HTR-8/SVneo (cell line): ENCODE measurements at regions not wholly inside any gene's neighbourhood (a gene's known extent, or its start where the extent isn't known, plus 50 kb on each side); places are given as distances from the start of the nearest gene placed in this dataset.
A peak's percentile ranks its signal among the peaks of the same experiment; 100 is the strongest.

Experiments used
- DNase-seq: peaks from one replicate; pipeline ENCODE4 v3.0.0; 2011; ENCODE audit warnings: low spot score, mixed read lengths; ENCODE audit not compliant: insufficient read length
- FAIRE-seq: peaks from 2 replicates; lab custom pipeline; 2011; peaks lifted over from hg19 to GRCh38; lab: Jason Lieb, UNC

DNA sequence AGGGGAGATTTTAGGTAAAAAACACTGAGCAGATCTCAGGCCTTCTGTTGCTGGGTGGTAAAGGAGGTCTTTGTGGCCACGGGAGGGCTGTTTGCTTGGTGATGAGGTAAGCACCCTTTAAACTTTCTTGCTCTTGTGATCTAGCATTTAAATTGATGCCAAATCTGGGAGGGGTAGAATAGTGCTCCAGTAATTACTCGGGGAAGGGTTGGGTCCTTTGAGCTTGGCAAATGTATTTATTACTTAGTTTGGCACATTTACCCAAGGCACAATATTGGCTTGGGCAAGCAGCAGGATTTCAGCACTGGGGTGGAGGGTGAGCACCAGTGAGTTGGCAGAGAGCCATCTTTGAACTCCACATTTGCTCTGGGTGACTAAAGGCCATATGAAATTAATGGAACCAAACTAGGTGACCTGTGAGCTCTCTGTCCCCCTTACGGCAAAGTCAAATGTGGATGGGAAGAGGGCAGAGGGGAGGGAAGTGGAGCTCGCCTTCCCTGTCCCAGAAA, 185.9 kb upstream of the ONECUT1 start:
- DNase-seq (no peak), FAIRE-seq (no peak)

DNA sequence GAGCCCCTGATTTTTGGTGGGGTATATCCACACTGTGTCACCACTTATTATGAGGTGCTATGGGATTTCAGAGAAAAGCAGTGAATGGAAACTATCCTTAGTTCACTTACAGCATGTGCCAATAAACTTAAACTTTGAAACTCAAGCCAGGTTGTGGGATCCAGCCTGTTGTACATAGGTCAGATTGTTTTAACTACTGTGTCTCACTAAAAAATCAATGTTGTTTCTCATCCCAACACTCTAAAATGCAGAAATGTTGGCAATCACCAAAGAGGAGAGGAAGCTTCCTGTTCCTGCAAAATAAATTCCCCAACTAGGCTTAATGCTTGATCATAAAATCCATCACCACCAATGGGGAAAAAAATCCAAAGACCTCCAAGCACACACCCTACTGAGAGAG, 173.7 kb upstream of the ONECUT1 start:
- FAIRE-seq (no peak), DNase-seq (no peak)

DNA sequence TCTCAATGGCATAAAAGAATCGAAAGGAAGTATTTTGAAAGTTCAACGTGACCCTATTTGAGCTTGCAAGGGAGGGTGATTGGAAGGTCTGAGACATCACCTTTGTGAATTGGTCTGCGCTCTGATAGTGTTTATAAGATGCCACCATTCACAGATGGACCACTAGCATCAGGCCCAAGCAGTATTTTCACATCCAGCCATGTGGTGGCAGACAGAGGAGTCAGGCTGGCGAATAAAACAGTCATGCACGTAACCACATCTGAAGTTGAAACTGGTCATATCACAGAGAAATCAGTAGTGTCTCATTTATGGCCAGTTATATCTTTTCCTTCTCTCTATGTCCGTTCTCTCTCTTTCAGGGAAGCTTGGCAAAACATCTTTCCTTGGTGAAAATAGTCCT, 170.1 kb upstream of the ONECUT1 start:
- FAIRE-seq (no peak), DNase-seq (no peak)

DNA sequence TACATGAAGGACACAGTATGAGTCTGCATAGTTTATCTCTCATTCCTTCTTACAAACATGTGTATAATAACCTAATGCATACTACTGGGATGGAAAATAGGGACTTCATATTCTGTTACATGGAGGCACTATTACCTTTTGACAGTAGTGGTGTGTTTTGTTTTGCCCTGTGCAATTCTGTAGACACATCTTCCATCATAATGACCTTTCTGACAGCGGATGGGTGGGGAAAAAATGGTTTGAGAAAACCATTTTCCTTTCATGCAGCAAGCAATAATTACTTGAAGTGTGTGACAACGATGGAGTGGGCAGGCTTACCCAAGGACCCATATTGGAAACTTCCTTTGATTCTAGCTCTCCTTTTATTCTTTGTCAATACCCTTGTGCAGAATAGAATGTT, 153.6 kb upstream of the ONECUT1 start:
- no peak for FAIRE-seq
- no peak for DNase-seq

DNA sequence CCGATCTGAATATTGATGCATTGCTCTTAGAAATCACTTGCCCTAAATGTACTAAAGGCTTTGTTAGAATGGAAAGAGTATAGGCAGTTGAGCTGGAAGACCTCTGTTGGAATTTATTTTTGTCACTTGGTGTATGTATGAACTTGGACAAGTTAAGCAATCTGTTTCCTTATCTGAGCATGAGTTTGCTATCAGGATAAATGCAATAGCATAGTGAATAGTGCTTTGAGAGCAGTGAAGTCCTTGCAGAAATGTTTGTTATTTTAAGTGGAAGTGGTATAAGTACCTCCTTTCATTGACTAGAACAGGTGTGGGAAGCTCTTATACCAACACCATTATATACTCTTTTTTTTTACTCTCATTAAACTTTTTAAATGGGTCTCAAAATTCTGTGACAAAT, 146.4 kb upstream of the ONECUT1 start:
- no peak for DNase-seq
- FAIRE-seq, result no peak

DNA sequence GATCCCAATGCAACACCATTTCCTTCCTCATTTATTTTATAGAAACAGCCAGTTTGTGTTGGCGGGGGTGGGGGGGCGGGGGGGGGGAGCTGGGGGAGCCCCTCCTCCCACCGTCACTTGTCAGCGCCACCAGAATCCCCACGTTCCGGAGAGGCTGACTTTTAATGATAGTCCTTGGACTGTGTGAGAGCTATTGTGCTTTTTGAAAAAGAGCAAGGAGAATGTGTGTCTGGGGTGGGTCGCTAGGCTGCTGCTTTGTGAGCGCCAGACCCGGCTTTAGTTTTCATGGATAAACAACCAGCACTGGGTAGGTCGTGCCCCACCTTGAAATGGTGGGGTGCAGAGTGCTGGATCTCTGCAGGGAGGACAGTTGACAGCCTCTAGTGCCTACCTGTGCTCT, 135.0 kb upstream of the ONECUT1 start:
- DNase-seq, result no peak
- FAIRE-seq, result no peak

DNA sequence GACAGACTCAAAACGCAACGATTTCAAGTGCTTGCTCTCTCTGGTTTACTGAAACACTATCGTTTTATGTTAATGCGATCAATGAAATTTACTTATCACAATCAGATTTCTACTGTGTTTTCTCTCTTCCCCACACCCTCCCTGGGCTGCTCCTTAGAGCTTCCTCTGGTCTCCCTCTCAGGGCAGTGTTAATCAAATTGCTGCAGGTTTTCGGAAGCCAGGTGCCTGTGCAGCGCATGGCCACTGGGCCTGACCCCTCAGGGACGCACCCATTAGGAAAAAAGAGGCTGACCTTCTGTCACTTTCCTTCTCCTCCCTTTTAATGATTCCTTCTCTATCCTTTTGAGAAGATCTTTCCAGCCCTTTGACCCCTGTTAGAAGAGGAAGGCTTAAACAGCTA, 134.5 kb upstream of the ONECUT1 start:
- DNase-seq (no peak), FAIRE-seq (no peak)

DNA sequence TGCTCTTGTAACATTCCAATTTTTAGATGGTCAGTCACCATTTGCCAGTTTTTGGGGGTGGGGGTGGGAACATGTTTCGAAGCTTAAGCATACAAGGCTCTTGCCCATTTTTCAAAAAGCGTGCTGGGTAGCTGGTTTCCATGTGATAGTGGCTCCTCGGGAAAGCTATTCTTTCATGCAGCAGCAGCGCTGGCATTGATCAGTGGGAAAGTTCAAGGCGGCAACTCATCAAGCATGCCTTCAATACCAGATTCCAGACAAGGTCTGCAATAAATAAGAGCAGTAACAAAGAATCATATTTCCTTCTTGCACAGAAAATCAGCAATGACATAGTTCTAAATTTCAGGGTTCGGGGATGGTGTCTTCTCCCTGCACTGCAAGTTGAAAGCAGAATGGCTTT, 133.5 kb upstream of the ONECUT1 start:
- DNase-seq, result no peak
- no peak for FAIRE-seq

DNA sequence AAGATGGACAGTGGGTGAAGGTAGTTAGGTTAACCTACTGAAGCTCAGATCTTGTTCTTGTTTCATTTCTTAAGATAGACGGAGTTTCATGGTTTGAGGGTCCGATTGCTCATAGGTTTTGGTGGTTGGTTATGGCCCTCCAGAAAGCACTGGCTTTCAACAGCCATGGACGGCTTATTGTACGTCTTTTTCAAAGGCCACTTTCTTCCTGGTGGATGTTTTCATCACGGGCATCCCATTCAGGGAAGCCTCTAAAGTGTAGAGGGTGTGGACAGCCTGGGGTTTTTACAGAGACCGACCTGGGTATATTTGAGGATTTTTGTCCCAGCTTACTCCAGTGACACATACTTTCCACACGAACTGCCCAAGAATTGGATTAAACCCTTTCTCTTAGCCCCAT, 132.7 kb upstream of the ONECUT1 start:
- FAIRE-seq (no peak), DNase-seq (no peak)

DNA sequence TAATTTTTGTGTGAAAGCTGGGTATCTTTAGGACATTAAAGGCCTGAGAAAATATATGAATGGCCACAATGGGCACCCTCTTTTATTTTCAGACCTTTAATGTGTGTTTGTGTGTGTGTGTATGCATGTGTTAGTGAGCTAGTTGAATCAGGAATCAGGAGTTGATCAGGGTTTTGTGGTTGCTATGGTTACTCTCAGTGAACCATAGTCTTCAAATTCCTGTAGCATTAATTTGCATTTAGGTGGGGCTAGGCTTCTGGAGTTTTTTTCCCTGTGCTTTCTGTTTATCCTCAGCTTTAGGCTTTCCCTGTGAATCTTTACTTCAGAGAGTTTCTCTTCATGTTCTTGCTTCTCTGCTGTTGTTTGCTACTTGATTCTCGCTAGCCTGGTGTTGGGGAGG, 122.0 kb upstream of the ONECUT1 start:
- no peak for FAIRE-seq
- no peak for DNase-seq

DNA sequence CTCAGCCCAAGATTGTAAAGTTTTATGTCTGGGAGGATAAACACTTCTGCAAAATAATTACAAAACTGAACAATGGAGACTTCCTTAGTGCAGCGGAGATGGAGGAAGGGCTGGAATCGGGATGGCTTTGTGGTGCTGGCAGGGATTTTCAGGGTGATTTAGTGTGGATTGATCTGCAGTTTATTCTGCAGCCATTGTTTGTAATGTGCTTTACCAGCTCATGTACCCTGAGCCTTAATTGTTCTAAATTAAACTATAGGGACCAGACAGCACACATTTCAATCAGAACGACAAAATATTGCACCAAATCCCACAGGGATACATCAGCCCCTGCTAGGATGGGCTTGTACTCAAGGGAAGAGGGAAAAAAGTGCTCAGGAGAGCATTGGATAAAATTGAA, 103.2 kb upstream of the ONECUT1 start:
- DNase-seq (no peak), FAIRE-seq (no peak)

DNA sequence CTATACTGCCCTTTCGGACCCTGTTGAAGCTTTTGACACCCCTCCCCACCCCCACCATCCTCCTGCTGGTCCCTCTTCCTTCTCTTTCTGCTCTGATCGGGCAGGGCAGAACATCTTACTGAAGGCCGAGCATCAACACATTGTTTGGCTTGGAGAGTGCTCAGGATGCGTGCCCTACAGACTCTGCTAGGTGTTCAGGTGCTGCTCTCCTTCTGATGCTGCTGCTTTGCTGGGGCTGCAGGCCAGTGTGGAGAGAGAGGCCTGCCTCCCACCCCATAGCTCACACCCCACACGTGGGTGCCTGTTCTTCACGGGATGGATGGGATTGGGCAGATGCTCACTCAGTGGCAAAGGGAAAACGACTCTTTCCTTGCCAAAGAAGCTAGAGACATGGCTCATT, 89.8 kb upstream of the ONECUT1 start:
- no peak for FAIRE-seq
- no peak for DNase-seq

DNA sequence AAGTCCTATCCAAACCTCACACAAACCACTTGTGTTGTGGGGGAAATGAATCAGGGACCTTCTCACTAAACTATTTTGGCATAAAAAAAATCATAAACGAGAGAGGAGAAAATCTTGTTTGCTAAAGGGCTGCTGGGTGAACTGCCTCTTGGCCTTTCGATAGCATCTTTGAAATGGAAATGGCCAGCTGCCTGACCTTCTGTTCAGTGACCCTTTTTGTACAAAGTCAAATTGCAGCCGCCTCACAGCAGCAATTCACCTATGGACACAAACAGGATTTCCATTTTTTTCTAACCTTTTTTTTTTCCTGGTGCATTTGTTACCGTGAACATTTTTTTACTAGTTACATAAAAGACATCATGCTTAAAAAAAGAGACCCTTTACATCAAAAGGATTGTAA, 89.0 kb upstream of the ONECUT1 start:
- DNase-seq (no peak), FAIRE-seq (no peak)

DNA sequence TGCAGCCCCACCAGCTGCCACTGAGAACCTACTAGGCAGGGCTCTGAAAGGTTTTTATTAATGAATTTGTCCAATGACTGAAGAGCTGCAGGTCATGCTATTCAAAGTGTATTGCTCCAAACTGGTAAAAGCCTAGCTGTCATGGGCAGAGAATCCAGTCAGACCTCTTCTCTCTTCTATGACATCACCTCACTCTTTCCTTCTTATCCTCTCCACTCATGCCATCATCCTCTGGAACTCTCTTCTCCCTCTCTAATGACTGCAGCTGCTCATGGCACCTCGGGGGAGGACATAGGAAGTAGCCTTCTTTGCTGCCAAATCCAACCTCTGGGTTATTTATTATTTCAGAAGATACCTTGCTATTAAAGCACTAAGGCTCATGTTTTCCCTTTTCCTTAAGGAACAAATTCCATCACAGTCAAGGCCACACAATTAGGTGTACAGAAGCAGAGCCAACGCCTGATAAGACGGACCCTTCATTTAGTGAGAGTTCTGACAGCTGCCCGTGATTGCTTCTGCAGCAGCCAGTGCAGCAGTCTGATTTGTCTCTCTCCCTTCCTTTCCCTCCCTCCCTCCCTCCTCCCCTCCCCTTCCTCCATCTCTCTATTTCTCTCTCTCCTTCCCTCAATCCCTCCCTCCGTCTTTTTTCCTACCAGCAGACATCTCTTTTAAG, 87.0 kb upstream of the ONECUT1 start:
- FAIRE-seq (no peak), DNase-seq (no peak)

DNA sequence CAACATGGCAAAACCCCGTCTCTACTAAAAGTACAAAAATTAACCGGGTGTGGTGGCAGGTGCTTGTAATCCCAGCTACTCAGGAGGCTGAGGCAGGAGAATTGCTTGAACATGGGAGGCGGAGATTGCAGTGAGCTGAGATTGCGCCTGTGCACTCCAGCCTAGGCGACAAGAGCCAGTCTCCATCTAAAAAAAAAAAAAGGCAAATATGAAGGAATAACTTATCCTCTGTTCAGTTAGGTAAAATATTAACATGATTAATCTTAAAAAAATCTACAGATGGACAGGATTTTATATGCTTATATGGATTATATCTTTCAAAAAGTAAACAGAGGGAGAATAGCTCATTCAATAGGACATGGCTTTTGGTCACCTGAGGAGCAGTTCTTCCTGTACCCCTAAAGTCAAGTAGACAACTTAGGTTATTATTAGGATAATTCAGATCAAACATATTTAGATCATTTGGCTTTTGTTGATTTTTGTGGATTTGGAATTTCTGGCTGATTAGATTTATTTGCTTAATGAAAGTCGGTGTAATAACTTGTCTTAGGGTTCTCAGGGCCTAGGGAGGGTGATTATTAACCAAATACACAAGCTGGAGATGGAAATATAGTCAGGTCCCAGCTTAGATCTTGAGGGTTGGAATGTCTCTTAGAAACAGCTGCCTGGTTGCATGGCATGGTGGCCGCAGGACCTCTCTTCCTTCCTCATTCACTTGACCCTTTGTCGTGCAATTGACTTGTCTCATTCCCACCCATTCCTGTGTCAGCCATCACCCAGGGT, 82.1 kb upstream of the ONECUT1 start:
- no peak for FAIRE-seq
- no peak for DNase-seq

DNA sequence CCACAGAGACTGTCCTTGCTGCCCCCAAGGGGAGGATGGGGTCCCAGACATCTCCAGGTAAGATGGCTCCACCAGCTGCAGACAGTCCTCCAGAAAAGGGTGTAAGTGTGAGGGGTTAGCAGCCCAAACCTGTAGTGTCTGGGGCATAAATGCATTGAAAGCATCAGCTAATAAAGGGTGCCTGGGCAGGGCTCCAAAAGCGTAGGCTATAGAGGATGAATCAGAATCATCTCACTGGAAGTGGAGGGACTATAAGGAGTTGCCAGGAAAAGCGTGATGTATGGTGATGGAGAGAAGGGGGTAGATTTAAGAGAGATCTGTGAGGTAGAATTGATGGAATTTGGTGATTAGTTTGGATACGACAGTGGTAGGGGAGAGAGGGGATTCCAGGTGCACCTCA, 79.9 kb upstream of the ONECUT1 start:
- DNase-seq (no peak), FAIRE-seq (no peak)

DNA sequence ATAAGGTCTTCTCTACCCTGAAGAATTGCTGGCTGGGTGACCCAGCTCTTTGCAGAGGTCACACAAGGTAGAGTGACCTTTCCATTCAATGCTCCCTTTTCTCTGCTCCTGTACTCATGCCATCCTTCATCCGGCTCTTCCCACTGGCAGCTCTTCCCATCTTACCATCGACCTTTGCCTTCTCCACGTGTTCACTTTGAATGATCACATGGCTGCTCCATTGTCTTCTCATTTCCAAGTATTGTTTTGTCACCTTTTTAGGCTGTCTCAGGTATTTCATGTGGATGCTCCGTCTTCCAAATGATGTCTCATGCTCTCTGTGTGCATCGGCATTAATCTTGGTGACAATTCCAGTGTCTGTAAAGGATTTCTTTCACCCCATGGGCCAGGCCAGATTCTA, 76.6 kb upstream of the ONECUT1 start:
- FAIRE-seq (no peak), DNase-seq (no peak)

DNA sequence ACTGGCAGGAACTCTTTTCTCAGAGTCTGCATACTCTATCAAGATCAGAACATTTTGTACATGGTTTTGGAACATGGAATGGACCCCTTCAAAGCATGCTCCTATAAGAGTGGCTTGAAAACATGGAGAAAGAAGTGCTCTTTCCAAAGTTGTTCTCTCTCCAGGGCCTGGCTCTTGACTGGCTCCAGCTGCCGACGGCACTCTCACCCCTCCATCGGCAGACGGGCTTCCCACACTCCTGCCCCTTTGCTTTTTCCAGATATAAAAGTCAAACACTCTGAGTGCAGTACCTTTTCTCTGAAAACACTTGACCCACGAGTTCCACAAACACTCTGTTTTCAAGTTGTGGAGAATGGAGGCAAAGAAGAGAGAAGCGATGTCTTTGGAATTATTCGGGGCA, 72.5 kb upstream of the ONECUT1 start:
- DNase-seq (no peak), FAIRE-seq (no peak)

DNA sequence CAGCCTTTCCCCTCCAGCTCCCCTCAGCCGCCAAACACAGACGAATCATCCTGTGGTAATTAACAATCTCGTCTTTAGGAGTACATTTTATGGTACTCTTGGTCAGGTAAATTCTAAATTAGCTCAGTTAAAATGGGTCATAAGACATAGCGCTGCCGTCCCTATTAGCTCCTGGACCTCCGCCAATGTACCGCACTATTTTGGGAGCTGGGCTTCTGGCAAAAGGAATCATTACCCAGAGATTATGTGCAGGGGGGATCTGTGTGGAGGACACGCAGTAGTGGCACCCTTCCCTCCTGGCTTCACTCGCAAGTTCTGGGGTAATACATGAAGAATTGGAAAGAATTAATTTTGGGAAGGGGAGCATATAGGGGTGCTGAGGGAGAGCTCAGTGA, 68.6 kb upstream of the ONECUT1 start:
- FAIRE-seq, result no peak
- DNase-seq, result no peak

DNA sequence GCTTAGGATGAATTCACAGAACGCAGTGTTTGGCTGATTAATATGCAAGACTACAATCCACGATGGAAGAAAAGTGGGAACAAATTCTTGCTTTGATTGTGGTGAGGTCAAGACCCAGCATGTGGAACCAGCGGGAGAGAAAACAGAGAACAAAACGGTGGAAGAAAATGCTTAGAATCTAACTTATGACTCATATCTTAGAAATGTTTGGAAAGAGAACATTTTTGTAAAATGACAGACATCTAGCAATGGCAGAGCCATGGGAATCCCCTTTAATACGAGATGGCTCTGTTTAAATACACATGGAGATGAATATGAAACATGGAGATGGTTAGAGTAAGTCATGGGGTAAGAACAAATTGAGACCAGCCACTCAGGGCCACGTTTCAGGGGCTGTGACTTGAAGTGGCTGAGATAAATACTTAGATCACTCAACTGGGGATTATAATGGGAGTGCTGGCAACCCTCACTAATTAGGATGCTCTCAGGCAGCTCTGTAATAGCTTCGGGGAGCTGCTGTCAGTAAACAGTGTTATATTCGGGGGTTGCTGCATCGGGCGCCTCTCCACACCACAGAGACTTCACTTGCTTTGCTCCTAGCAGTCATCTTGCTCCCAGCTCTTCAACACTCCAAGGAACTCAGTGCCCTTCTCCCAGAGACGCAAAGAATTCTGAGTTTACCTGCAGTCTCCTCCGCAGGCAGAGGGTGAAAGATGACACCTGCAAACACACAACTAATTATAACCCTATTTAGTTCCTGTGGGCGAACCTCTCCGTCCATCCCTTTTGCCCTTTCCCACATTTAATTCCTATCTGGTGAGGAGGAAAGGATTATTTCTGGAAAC, 68.0 kb upstream of the ONECUT1 start:
- DNase-seq (peak; percentile 2), FAIRE-seq (no peak)

DNA sequence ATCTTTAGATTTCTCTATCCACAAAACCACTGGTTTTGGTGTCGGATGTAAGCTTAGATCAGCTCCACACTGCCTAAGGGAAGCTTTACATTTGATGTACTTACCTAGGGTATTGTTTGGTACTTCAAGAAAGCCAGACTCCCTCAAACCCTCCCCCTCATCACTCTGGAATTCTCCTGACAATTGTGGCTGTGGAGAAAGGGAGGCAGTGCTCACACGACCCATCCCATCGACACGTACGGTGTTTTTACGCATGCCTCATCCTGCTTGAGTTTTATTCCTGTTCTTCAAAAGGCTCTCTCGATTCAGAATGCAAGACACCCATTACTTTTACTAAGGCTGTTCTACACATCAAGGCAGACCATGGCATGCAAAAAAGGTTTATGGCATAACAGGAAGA, 67.3 kb upstream of the ONECUT1 start:
- FAIRE-seq, result no peak
- no peak for DNase-seq
